ENCODE measurements at regions not wholly inside any gene's neighbourhood (a gene's known extent, or its start where the extent isn't known, plus 50 kb on each side); places are given as distances from the start of the nearest gene placed in this dataset.

GRCh38 chr10:85513436-85513835 is 853.2 kb downstream of the GRID1 start:
- DNase-seq = no peak

- DNase-seq = no peak
Observed at GRCh38 chr10:85515316-85515715, 851.3 kb downstream of the GRID1 start.

GRCh38 chr10:85524001-85524666 is 842.5 kb downstream of the GRID1 start:
- no peak for DNase-seq

- no peak for DNase-seq
Observed at GRCh38 chr10:85527616-85528317, 838.8 kb downstream of the GRID1 start.

GRCh38 chr10:85528318-85528652 is 838.3 kb downstream of the GRID1 start:
- no peak for DNase-seq

- DNase-seq = no peak
Observed at GRCh38 chr10:85531706-85532105, 834.9 kb downstream of the GRID1 start.

GRCh38 chr10:85532773-85533172 is 833.8 kb downstream of the GRID1 start:
- DNase-seq = no peak

- DNase-seq = no peak
Observed at GRCh38 chr10:85535926-85536325, 830.7 kb downstream of the GRID1 start.

GRCh38 chr10:85537561-85537960 is 829.0 kb downstream of the GRID1 start:
- DNase-seq = no peak

- no peak for DNase-seq
Observed at GRCh38 chr10:85538601-85539000, 828.0 kb downstream of the GRID1 start.

- DNase-seq = no peak
Observed at GRCh38 chr10:85542152-85542551, 824.4 kb downstream of the GRID1 start.

GRCh38 chr10:85542936-85543730 is 823.5 kb downstream of the GRID1 start:
- no peak for DNase-seq

GRCh38 chr10:85544956-85545355 is 821.6 kb downstream of the GRID1 start:
- DNase-seq = no peak

GRCh38 chr10:85545874-85546273 is 820.7 kb downstream of the GRID1 start:
- no peak for DNase-seq

GRCh38 chr10:85547460-85548023 is 819.1 kb downstream of the GRID1 start:
- DNase-seq = no peak

GRCh38 chr10:85548034-85548433 is 818.6 kb downstream of the GRID1 start:
- DNase-seq = no peak

Data from GF-D8 (cell line).